ENCODE measurements at regions not wholly inside any gene's neighbourhood (a gene's known extent, or its start where the extent isn't known, plus 50 kb on each side); places are given as distances from the start of the nearest gene placed in this dataset.

GRCh38 chr16:65415460-65415859 is 293.6 kb upstream of the CDH11 start:
- TF ChIP-seq, protein P1, sequence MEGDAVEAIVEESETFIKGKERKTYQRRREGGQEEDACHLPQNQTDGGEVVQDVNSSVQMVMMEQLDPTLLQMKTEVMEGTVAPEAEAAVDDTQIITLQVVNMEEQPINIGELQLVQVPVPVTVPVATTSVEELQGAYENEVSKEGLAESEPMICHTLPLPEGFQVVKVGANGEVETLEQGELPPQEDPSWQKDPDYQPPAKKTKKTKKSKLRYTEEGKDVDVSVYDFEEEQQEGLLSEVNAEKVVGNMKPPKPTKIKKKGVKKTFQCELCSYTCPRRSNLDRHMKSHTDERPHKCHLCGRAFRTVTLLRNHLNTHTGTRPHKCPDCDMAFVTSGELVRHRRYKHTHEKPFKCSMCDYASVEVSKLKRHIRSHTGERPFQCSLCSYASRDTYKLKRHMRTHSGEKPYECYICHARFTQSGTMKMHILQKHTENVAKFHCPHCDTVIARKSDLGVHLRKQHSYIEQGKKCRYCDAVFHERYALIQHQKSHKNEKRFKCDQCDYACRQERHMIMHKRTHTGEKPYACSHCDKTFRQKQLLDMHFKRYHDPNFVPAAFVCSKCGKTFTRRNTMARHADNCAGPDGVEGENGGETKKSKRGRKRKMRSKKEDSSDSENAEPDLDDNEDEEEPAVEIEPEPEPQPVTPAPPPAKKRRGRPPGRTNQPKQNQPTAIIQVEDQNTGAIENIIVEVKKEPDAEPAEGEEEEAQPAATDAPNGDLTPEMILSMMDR (IDR thresholded peaks at IDR 0.05; ENCODE audit: control insufficient read depth, insufficient read depth, low read depth, low read length, missing control alignments): no peak
- no peak overlapping the region for H3K4me3 ChIP-seq (ENCODE audit: control insufficient read depth, low read depth, low read length)
- no peak for DNase-seq (ENCODE audit: low read depth)

GRCh38 chr16:65414284-65414984 is 292.6 kb upstream of the CDH11 start:
- no peak overlapping the region for H3K4me3 ChIP-seq (ENCODE audit: control insufficient read depth, low read depth, low read length)
- TF ChIP-seq, protein P1 (IDR thresholded peaks at IDR 0.05; ENCODE audit: control insufficient read depth, insufficient read depth, low read depth, low read length, missing control alignments): no peak
- DNase-seq (ENCODE audit: low read depth): peak; percentile 42

DNA sequence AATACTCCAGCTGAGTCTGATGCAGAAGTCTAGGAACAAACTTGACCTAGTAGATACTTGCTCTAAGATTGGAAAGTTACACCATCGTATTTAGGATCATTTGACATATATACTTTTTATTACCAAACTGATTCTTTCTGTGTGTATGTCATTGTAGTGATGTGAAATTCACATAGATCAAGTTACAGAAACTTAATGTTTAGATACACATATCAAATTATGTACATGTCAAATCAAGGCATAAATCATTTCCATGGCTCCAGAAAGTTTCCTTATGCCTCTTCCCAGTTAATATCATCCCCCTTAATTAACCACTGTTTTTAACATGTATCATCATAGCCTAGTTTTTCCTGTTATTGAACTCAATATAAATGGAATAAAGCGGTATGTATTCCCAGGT is 292.0 kb upstream of the CDH11 start:
- TF ChIP-seq, protein P1 (IDR thresholded peaks at IDR 0.05; ENCODE audit: control insufficient read depth, insufficient read depth, low read depth, low read length, missing control alignments): no peak
- DNase-seq (ENCODE audit: low read depth): no peak
- H3K4me3 ChIP-seq (ENCODE audit: control insufficient read depth, low read depth, low read length): no peak overlapping the region

DNA sequence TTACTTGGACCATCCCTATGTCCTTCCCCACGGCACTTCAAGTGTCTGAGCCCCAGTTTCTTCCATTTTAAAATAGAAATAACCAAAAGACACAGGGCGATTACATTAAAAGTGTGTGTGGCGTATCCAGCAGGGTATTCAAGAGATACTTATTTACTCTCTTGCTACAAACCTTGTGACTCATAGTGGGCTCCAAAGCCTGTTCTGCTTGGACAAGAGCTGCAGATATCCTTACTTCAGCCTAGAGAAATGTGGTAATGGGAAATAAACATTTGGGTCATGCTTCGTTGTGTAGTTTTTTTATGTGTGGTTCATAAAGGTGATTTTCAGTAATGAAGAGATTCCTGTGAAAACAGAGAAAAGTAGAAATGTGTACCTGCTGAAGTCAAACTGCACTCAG is 288.9 kb upstream of the CDH11 start:
- TF ChIP-seq, protein P1 (IDR thresholded peaks at IDR 0.05; ENCODE audit: control insufficient read depth, insufficient read depth, low read depth, low read length, missing control alignments): no peak
- no peak for DNase-seq (ENCODE audit: low read depth)
- H3K4me3 ChIP-seq (ENCODE audit: control insufficient read depth, low read depth, low read length): no peak overlapping the region

- no peak for DNase-seq (ENCODE audit: low read depth)
- no peak overlapping the region for H3K4me3 ChIP-seq (ENCODE audit: control insufficient read depth, low read depth, low read length)
- TF ChIP-seq, protein P1 (IDR thresholded peaks at IDR 0.05; ENCODE audit: control insufficient read depth, insufficient read depth, low read depth, low read length, missing control alignments): no peak
Observed at GRCh38 chr16:65409510-65409909, 287.6 kb upstream of the CDH11 start.

GRCh38 chr16:65406933-65407332 is 285.1 kb upstream of the CDH11 start:
- TF ChIP-seq, protein P1 (IDR thresholded peaks at IDR 0.05; ENCODE audit: control insufficient read depth, insufficient read depth, low read depth, low read length, missing control alignments): no peak
- no peak for DNase-seq (ENCODE audit: low read depth)
- no peak overlapping the region for H3K4me3 ChIP-seq (ENCODE audit: control insufficient read depth, low read depth, low read length)

All from AG09309 (cell line).